Gastrocnemius medialis (tissue), 4 donors: ENCODE measurements at regions not wholly inside any gene's neighbourhood (a gene's known extent, or its start where the extent isn't known, plus 50 kb on each side); places are given as distances from the start of the nearest gene placed in this dataset.

ENCODE experiments used
- POLR2A ChIP-seq, 2 donors: fragments of 450-650 bp; IDR thresholded peaks; one replicate each; pipeline ENCODE4 v1.6.1; 2017; ENCODE audit warnings: antibody characterized with exemption in 2 of 2, mild to moderate bottlenecking in 2 of 2, moderate library complexity in 2 of 2
- TF ChIP-seq, protein P1 (sequence below), 5 experiments: fragments of 450-650 bp in 3 of 5; fragments of 200-600 bp in 2 of 5; sonication (generic) in 2 of 5; IDR thresholded peaks in 4 of 5; conservative IDR thresholded peaks in 1 of 5; 1 replicate in 4 of 5; 2 replicates in 1 of 5; pipeline ENCODE4 v1.5.1; 2016 to 2019; ENCODE audit warnings: antibody characterized with exemption in 5 of 5, mild to moderate bottlenecking in 3 of 5, moderate library complexity in 3 of 5

DNA sequence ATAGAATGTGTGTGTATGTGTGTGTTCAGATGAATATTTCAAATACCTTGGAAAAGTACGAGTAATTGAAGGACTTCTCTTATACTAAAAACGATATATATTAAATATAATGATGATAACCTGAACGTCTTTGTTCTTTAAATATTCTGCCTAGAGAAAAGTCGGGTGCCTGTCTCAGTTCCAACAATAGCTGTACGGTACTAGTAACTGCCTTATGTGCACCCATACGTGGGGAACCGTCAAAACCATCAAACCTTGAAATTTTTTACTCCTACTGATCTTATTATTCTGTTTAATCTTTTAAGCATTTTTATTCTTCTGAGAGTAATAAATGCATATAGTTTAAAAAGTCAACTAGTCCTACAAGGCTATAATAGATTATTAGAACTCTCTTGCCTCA lies 1045.7 kb downstream of the C4orf33 start:
- TF ChIP-seq, protein P1, sequence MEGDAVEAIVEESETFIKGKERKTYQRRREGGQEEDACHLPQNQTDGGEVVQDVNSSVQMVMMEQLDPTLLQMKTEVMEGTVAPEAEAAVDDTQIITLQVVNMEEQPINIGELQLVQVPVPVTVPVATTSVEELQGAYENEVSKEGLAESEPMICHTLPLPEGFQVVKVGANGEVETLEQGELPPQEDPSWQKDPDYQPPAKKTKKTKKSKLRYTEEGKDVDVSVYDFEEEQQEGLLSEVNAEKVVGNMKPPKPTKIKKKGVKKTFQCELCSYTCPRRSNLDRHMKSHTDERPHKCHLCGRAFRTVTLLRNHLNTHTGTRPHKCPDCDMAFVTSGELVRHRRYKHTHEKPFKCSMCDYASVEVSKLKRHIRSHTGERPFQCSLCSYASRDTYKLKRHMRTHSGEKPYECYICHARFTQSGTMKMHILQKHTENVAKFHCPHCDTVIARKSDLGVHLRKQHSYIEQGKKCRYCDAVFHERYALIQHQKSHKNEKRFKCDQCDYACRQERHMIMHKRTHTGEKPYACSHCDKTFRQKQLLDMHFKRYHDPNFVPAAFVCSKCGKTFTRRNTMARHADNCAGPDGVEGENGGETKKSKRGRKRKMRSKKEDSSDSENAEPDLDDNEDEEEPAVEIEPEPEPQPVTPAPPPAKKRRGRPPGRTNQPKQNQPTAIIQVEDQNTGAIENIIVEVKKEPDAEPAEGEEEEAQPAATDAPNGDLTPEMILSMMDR (IDR thresholded peaks at IDR 0.05 in 4 of 5, conservative IDR thresholded peaks at IDR 0.05 in 1 of 5): no peak
- no peak for TF ChIP-seq POLR2A (IDR thresholded peaks at IDR 0.05)
